ENCODE measurements at regions not wholly inside any gene's neighbourhood (a gene's known extent, or its start where the extent isn't known, plus 50 kb on each side); places are given as distances from the start of the nearest gene placed in this dataset.
"Not testable (repeated sequence)": the region's sequence is repeated elsewhere in the genome, so short reads cannot be mapped to it uniquely, and the experiment has no call there.

- TF ChIP-seq, protein P1, sequence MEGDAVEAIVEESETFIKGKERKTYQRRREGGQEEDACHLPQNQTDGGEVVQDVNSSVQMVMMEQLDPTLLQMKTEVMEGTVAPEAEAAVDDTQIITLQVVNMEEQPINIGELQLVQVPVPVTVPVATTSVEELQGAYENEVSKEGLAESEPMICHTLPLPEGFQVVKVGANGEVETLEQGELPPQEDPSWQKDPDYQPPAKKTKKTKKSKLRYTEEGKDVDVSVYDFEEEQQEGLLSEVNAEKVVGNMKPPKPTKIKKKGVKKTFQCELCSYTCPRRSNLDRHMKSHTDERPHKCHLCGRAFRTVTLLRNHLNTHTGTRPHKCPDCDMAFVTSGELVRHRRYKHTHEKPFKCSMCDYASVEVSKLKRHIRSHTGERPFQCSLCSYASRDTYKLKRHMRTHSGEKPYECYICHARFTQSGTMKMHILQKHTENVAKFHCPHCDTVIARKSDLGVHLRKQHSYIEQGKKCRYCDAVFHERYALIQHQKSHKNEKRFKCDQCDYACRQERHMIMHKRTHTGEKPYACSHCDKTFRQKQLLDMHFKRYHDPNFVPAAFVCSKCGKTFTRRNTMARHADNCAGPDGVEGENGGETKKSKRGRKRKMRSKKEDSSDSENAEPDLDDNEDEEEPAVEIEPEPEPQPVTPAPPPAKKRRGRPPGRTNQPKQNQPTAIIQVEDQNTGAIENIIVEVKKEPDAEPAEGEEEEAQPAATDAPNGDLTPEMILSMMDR (IDR thresholded peaks at IDR 0.05; ENCODE audit: poor library complexity) = not testable (repeated sequence)
- not testable (repeated sequence) for TF ChIP-seq EZH2phosphoT487 (IDR thresholded peaks at IDR 0.05; ENCODE audit: low read depth, severe bottlenecking, unreplicated experiment)
Measured at GRCh38 chrX:115987464-115987863, 183.1 kb upstream of the AGTR2 start.
